Hippocampal formation (tissue), 2 donors: ENCODE measurements at regions not wholly inside any gene's neighbourhood (a gene's known extent, or its start where the extent isn't known, plus 50 kb on each side); places are given as distances from the start of the nearest gene placed in this dataset.
"Not testable (repeated sequence)": the region's sequence is repeated elsewhere in the genome, so short reads cannot be mapped to it uniquely, and the experiment has no call there.

ENCODE experiments used
- DNase-seq, 2 donors: peaks; one replicate each; lab custom pipeline; 2025; lab: John Stamatoyannopoulos, UW

GRCh38 chr4:55028196-55028595 is 97.2 kb downstream of the KDR start:
- DNase-seq: no peak

GRCh38 chr4:55027596-55027995 is 97.8 kb downstream of the KDR start:
- DNase-seq: no peak

- DNase-seq: not testable (repeated sequence)
These were observed 99.9 kb downstream of the KDR start for GRCh38 chr4:55025456-55025855.

GRCh38 chr4:55023030-55023429 is 102.4 kb downstream of the KDR start:
- no peak for DNase-seq

GRCh38 chr4:55021214-55021613 is 104.2 kb downstream of the KDR start:
- DNase-seq: no peak

- no peak for DNase-seq
These were observed 105.3 kb downstream of the KDR start for GRCh38 chr4:55020131-55020530.

GRCh38 chr4:55018978-55019377 is 106.4 kb downstream of the KDR start:
- DNase-seq: no peak

- DNase-seq: no peak
These were observed 106.9 kb downstream of the KDR start for GRCh38 chr4:55018521-55018920.

GRCh38 chr4:55017406-55017805 is 108.0 kb downstream of the KDR start:
- DNase-seq: no peak

GRCh38 chr4:55016131-55016530 is 109.3 kb downstream of the KDR start:
- no peak for DNase-seq

- DNase-seq: no peak
These were observed 110.5 kb downstream of the KDR start for GRCh38 chr4:55014876-55015275.

- no peak for DNase-seq
These were observed 111.9 kb downstream of the KDR start for GRCh38 chr4:55013431-55013955.

- no peak for DNase-seq
These were observed 112.8 kb downstream of the KDR start for GRCh38 chr4:55012363-55013230.

- DNase-seq: no peak
These were observed 113.6 kb downstream of the KDR start for GRCh38 chr4:55011761-55012160.

- DNase-seq: no peak
These were observed 114.8 kb downstream of the KDR start for GRCh38 chr4:55010550-55010949.

GRCh38 chr4:55008166-55009056 is 117.0 kb downstream of the KDR start:
- DNase-seq: no peak

- no peak for DNase-seq
These were observed 119.5 kb downstream of the KDR start for GRCh38 chr4:55005910-55006309.

GRCh38 chr4:55004831-55005230 is 120.6 kb downstream of the KDR start:
- no peak for DNase-seq

- DNase-seq: no peak
These were observed 123.0 kb downstream of the KDR start for GRCh38 chr4:55002431-55002830.

GRCh38 chr4:55001538-55001937 is 123.9 kb downstream of the KDR start:
- no peak for DNase-seq

- DNase-seq: no peak
These were observed 126.4 kb downstream of the KDR start for GRCh38 chr4:54999003-54999402.

- not testable (repeated sequence) for DNase-seq
These were observed 131.8 kb downstream of the KDR start for GRCh38 chr4:54993473-54994026.
